T47D (cell line): ENCODE measurements at regions not wholly inside any gene's neighbourhood (a gene's known extent, or its start where the extent isn't known, plus 50 kb on each side); places are given as distances from the start of the nearest gene placed in this dataset.

Source experiments
- DNase-seq, 2 experiments: peaks; one replicate each; pipeline versions ENCODE4 v3.0.0 to v3.0.0-alpha.2; 2011 to 2012; ENCODE audit warnings: low read depth in 1 of 2, low spot score in 1 of 2
- JUND ChIP-seq: IDR thresholded peaks from 2 replicates; pipeline ENCODE4 v1.6.1; 2012; ENCODE audit warnings: low read depth
- in situ Hi-C: cut with HindIII; loops from 2 replicates; pipeline ENCODE4 v1.10.0; 2016; ENCODE audit warnings: low sequenced_read_pairs, low pct_unique_long_range_greater_than_20kb

DNA sequence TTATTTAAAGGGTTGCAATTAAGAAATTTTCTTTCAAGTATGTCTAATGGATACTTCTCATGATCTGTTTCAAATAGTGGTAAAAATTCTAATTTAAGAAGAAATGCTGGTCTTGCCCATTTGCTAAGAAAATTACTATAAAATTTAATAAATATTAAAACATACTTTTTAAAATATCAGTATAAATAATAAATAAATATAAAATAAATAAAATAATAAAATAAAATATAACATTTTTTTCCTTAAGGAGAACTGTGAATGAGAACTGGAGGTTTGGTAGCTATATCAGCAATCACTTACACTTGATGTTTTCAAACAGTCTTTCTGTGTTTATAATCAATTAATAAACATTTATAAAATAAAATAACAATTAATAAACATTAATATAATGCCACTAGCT, 266.1 kb downstream of the HGF start:
- no peak for DNase-seq
- no peak for TF ChIP-seq JUND
- in situ Hi-C loops: no loop called here

DNA sequence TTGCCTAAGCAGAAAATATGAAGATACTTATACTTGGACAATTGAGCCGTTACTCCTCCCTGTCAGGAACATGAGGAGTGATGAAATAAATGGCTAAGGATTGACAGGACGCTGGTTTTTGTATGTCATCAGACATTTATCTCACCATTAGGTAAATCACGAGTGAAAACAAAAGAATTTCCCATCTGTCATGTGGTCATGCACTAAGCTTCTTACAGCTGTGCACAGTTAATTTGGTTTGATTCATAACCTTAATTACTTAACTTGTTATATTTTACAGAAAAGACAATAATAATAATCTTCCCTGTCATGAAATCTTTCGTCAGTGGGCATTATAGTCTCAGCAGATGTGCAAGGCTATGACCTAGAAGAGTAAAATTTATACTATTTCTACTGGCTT, 266.5 kb downstream of the HGF start:
- DNase-seq: no peak
- no peak for TF ChIP-seq JUND
- in situ Hi-C loops: no loop called here

DNA sequence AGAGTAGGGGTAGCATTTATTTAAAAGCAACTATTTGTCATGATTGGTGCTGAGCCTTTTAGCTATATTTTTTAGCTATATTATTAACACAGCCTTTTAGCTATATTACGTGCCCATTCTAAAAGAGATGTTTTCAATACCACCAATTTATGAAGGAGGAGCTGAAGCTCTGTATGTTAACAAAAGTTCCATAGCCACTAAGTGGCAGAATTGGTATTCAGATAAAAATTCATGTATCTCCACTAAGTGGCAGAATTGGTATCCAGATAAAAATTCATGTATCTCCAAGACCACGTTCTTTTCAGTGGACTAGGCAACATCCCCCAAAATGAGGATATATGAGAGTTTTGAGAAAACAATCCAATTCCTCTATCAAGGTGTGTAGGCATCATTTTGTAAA, 268.6 kb downstream of the HGF start:
- in situ Hi-C loops: no loop called here
- DNase-seq: no peak
- no peak for TF ChIP-seq JUND

DNA sequence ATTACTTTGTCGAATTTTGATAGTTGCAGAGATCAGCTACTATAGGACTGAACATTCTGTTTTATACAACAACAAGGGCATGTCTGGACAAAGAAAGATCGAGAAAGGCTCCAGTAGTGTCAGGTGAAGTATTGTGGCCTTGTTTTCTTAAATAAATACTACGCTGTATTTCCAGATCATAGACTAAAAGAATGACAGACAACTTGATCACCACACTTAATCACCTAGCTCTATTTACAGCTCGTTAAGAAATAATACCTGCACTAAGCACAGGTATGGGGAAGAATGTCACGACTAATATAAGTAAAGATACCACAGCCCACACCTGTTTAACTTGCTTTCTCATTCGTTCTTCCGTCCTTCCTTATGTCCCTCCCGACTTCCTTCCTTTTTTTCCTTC, 269.2 kb downstream of the HGF start:
- DNase-seq: no peak
- in situ Hi-C loops: no loop called here
- TF ChIP-seq JUND: no peak

DNA sequence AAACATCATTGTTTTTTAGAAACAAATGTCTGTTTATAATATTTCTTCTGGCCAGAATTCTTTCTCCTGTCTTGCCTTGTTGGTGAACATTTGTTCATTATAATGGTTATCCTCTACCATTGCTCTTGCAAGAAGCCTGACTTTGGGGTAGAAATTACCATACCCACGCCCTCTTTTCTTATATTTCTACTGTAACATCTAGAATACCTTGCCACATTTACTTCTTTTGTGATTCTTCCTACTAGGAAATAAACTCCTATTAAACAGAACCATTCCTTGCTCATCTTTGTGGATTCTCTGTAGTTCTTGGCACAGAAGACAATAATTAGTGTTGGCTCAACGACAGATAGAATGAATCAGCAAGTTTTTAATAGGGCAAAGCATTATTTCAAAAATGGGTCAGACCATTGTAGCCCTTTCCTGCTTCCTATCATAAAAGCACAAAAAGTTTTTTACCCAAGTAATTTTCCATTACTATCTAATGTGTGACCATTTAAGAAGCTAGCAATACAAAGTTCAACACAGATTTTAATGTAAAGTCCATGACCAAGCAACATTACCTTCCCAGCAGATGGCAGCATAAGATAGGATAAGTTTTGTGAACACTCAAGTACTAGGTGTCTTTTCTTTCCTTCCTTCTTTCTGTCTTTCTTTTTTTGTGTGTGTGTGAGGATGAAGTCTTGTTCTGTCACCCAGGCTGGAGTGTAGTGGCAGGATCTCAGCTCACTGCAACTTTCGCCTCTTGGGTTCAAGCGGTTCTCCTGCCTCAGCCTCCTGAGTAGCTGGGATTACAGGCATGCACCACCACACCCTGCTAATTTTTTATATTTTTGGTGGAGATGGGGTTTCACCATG, 270.4 kb downstream of the HGF start:
- no peak for TF ChIP-seq JUND
- peak; percentile 47 to 88 for DNase-seq
- in situ Hi-C loops: no loop called here

DNA sequence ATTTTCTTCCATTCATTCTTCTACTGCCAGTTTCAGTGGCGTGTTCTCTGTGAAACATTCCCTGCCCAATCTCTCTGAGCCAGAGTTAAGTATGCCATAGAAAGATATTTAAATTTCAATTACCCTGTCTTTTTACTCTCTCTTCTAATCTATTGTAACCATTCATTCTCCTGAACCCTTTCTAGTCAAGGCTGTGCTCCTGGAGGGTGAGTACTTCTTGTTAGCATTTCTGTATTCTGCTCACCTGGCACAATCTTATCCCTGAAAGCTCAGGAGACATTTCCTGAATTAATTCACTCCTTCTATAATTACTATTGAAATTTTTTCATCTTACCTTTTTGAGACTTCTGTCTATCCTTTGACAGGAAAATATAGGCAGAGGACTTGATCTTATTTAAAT, 271.7 kb downstream of the HGF start:
- DNase-seq: no peak
- TF ChIP-seq JUND: no peak
- in situ Hi-C loops: no loop called here

DNA sequence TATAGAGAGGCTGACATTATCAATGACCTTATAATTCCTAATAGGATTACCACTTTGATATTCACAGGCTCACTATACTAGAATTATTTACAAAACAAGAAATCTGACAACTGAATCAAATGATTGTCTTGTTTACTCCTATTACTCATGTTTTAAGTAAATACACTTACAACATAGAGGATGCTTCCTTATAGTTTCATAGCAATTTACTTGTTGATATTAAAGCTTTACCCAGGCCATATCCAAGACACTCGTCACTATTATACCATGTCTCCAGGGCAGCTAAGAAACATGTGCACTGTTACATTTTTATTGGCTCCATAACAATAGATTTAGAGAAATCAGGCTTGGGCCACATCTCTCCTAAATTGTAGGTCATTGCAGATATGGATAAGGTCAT, 276.9 kb downstream of the HGF start:
- in situ Hi-C loops: no loop called here
- DNase-seq: no peak
- TF ChIP-seq JUND: no peak

DNA sequence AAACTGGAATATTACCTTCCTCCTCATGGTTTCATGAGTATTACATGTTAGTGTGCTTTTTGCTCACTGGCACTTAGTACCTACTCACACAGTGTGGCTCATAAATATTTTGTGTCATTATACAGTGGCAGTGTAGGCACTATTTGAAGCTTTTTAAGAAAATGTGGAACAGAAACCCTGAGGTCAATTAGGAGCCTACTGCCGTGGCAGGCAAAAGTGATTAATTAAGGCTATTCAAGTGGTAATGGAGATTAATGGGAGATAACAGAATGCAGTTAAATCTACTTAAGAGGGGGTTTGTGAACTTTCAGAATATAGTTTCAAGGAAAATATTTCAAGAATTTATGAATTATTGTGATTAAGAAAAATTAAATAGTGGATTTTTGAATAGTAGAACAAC, 277.6 kb downstream of the HGF start:
- TF ChIP-seq JUND: no peak
- in situ Hi-C loops: no loop called here
- no peak for DNase-seq

DNA sequence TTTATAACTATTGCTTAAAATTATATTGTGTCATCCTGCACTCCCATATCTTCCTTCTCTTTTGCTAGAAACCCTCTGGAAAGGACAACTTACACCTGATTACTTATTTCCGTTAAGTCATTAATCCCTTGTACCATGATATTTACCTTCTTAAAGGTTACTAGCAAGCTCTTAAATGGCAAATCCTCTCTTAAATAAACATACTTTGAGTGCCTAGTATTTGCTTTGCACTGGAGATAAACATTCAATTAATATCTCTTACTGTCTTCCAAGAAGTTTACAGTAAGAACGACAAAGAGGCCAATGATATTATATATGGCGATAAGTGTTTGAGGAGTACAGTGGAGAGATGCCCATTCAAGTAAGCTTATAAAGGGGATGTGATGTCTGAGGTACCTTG, 278.3 kb downstream of the HGF start:
- no peak for DNase-seq
- in situ Hi-C loops: no loop called here

DNA sequence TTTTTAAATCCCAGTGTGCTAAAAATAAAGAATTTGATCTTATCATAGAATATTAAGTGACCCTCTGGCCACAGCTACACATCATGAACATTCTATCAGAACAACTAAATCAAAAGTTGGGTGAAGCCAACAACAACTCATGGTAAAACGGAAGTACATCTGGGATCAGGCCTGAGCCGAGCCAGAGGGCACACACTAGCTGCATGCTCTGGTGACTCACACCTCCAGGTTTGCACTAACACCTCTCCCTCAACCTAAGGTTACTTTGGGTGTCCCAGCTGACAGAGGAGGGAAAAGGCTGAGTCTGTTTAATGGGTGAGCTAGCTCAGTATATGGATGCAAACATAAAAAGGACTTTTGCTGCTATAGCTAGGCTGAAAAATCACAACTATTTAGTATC, 281.6 kb downstream of the HGF start:
- DNase-seq: no peak
- in situ Hi-C loops: no loop called here
- no peak for TF ChIP-seq JUND

More for the DNA sequence above, 278.3 kb downstream of the HGF start:
- no peak for TF ChIP-seq JUND

DNA sequence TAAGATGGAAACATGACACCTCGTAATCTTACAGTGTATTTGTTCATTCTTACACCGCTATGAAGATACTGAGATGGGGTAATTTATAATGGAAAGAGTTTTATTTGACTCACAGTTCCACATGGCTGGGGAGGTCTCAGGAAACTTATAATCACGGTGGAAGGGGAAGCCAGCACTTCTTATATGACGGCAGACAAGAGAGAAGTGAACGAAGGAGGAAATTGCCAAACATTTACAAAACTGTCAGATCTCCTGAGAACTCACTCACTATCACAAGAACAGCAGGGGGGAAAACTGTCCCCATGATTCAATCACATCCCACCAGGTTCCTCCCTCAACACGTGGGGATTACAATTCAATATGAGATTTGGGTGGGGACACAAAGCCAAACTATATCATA, 282.3 kb downstream of the HGF start:
- no peak for TF ChIP-seq JUND
- in situ Hi-C loops: no loop called here
- DNase-seq: no peak

DNA sequence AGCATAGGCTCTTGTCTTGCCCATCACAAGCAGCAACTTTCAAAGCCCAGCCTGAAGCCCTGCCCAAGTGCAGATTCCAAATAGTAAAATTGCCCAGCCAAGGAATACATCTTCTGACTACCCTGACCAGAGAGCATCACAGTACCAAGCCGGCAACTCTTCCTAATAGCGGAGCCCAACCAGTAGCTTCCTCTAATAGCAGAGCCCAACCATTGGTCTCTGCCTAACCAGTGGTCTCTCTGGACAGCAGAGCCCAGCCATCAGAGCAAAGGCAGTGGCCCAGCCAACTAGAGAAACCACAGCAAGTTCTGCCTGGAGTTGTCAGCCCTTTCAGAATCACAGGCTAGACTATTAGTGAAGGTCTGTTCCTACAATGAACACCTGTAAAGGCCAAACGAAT, 285.6 kb downstream of the HGF start:
- TF ChIP-seq JUND: no peak
- in situ Hi-C loops: no loop called here
- no peak for DNase-seq

DNA sequence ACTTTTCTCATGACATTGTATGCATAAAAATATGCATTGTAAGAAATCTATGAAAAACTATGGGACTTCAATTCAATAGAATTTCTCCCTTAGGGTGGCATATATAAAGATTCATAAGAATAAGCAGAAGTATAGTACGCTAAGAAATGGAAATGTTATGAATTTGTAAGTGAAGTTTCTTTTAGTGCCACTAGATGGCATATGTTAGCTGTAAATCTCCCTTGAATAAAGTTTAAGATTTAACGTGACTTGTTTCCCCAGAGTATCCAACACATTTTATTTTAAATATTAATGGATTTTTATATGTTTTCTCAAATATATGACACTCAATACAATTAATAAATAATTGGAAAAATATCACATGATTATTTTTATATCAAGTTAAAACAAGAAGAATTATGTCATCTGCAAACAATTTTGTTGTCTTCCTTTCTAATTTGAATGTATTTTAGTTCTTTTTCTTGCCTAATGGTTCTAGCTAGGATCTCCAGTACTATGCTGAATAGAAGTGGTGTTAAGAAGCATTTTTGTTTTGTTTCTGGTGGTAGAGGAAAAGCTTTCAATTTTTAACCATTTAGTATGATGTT, 287.2 kb downstream of the HGF start:
- DNase-seq: peak; percentile 21 to 50
- TF ChIP-seq JUND: no peak
- in situ Hi-C loops: no loop called here
